ENCODE measurements at regions not wholly inside any gene's neighbourhood (a gene's known extent, or its start where the extent isn't known, plus 50 kb on each side); places are given as distances from the start of the nearest gene placed in this dataset.

GRCh38 chr3:102332205-102332604 lies 102.6 kb upstream of the ZPLD1 start:
- Histone ChIP-seq H3K4me3 (ENCODE audit: low read depth in 2 of 2, low read length in 1 of 2) (no peak overlapping the region), H2AFZ (ENCODE audit: low read depth) (no peak overlapping the region), H3K27me3 (ENCODE audit: insufficient read depth) (no peaks in the 10 kb centered on the region), H3K9ac (no peak overlapping the region), H4K20me1 (ENCODE audit: insufficient read depth) (no peaks in the 10 kb centered on the region), H3K9me3 (no peaks in the 10 kb centered on the region), H3K9me2 (no peaks in the 10 kb centered on the region), H3K79me2 (ENCODE audit: insufficient read depth) (no peaks in the 10 kb centered on the region), H3K27ac (ENCODE audit: low read depth in 2 of 2, low read length in 1 of 2) (no peak overlapping the region), H3F3A (replicated peaks; ENCODE audit: insufficient read depth) (no peaks in the 10 kb centered on the region), H3K4me2 (no peak overlapping the region), H3K36me3 (replicated peaks in 1 of 2; ENCODE audit: control insufficient read depth in 1 of 2, insufficient read depth in 2 of 2, low read length in 1 of 2) (no peaks in the 10 kb centered on the region), H3K4me1 (ENCODE audit: control insufficient read depth in 1 of 2, insufficient read depth in 2 of 2, low read depth in 1 of 2, low read length in 1 of 2) (no peaks in the 10 kb centered on the region; a peak in 1 of 4 replicates)
- POLR2A ChIA-PET = no interaction called here
- TF ChIP-seq JUND (IDR thresholded peaks at IDR 0.05) (no peak), CHD2 (IDR thresholded peaks at IDR 0.05; ENCODE audit: low read length, partially characterized antibody) (no peak), CTCF (IDR thresholded peaks at IDR 0.05) (no peak), SMC3 (IDR thresholded peaks at IDR 0.05; ENCODE audit: low read depth, low read length) (no peak), POLR2AphosphoS5 (IDR thresholded peaks at IDR 0.05; ENCODE audit: low read depth, low read length) (no peak), MEF2A (IDR thresholded peaks at IDR 0.05; ENCODE audit: borderline replicate concordance, low read depth) (no peak), TEAD4 (IDR thresholded peaks at IDR 0.05; ENCODE audit: borderline replicate concordance, insufficient read depth) (no peak), NFIC (IDR thresholded peaks at IDR 0.05; ENCODE audit: borderline replicate concordance) (no peak), GATA2 (CRISPR knock-in tag; IDR thresholded peaks at IDR 0.05) (no peak), RFX5 (IDR thresholded peaks at IDR 0.05; ENCODE audit: low read length) (no peak), GABPA (IDR thresholded peaks at IDR 0.05; ENCODE audit: low read depth) (no peak), SIN3A (IDR thresholded peaks at IDR 0.05; ENCODE audit: borderline replicate concordance, low read depth, low read length) (no peak), ELF1 (IDR thresholded peaks at IDR 0.05) (no peak), FOSL2 (IDR thresholded peaks at IDR 0.05; ENCODE audit: borderline replicate concordance, low read depth) (no peak), RAD21 (IDR thresholded peaks at IDR 0.05; ENCODE audit: low read length) (no peak), TCF12 (IDR thresholded peaks at IDR 0.05) (no peak)
- TF ChIP-seq, protein P1, sequence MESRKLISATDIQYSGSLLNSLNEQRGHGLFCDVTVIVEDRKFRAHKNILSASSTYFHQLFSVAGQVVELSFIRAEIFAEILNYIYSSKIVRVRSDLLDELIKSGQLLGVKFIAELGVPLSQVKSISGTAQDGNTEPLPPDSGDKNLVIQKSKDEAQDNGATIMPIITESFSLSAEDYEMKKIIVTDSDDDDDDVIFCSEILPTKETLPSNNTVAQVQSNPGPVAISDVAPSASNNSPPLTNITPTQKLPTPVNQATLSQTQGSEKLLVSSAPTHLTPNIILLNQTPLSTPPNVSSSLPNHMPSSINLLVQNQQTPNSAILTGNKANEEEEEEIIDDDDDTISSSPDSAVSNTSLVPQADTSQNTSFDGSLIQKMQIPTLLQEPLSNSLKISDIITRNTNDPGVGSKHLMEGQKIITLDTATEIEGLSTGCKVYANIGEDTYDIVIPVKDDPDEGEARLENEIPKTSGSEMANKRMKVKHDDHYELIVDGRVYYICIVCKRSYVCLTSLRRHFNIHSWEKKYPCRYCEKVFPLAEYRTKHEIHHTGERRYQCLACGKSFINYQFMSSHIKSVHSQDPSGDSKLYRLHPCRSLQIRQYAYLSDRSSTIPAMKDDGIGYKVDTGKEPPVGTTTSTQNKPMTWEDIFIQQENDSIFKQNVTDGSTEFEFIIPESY (IDR thresholded peaks at IDR 0.05; ENCODE audit: borderline replicate concordance, low read depth) = no peak
- TF ChIP-seq, protein P2, sequence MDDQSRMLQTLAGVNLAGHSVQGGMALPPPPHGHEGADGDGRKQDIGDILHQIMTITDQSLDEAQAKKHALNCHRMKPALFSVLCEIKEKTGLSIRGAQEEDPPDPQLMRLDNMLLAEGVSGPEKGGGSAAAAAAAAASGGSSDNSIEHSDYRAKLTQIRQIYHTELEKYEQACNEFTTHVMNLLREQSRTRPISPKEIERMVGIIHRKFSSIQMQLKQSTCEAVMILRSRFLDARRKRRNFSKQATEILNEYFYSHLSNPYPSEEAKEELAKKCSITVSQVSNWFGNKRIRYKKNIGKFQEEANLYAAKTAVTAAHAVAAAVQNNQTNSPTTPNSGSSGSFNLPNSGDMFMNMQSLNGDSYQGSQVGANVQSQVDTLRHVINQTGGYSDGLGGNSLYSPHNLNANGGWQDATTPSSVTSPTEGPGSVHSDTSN (IDR thresholded peaks at IDR 0.05) = no peak
- TF ChIP-seq, protein P3, sequence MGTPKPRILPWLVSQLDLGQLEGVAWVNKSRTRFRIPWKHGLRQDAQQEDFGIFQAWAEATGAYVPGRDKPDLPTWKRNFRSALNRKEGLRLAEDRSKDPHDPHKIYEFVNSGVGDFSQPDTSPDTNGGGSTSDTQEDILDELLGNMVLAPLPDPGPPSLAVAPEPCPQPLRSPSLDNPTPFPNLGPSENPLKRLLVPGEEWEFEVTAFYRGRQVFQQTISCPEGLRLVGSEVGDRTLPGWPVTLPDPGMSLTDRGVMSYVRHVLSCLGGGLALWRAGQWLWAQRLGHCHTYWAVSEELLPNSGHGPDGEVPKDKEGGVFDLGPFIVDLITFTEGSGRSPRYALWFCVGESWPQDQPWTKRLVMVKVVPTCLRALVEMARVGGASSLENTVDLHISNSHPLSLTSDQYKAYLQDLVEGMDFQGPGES (IDR thresholded peaks at IDR 0.05; ENCODE audit: low read depth, low read length) = no peak
- TF ChIP-seq, protein P4, sequence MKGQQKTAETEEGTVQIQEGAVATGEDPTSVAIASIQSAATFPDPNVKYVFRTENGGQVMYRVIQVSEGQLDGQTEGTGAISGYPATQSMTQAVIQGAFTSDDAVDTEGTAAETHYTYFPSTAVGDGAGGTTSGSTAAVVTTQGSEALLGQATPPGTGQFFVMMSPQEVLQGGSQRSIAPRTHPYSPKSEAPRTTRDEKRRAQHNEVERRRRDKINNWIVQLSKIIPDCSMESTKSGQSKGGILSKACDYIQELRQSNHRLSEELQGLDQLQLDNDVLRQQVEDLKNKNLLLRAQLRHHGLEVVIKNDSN (IDR thresholded peaks at IDR 0.05; ENCODE audit: borderline replicate concordance, low read depth) = no peak
- 58% methylated on average over 1 of the region's 1 CpG for WGBS (ENCODE audit: low lambda C conversion rate)
- no peak for DNase-seq
- CTCF ChIA-PET = no interaction called here
